OCI-LY1 (cell line): ENCODE measurements at regions not wholly inside any gene's neighbourhood (a gene's known extent, or its start where the extent isn't known, plus 50 kb on each side); places are given as distances from the start of the nearest gene placed in this dataset.

Source experiments
- H2AFZ ChIP-seq: fragments of 200-600 bp; sonication (generic), shearing (Covaris generic); 2 replicates; pipeline ENCODE4 v1.6.0; 2014; ENCODE audit warnings: antibody characterized with exemption, mild to moderate bottlenecking, low read length
- H3F3A ChIP-seq: fragments of 200-600 bp; sonication (generic), shearing (Covaris generic); 2 replicates; pipeline ENCODE4 v1.6.0; 2014; ENCODE audit warnings: mild to moderate bottlenecking, antibody characterized with exemption, low read length, moderate library complexity; ENCODE audit not compliant: insufficient read depth
- H3K27ac ChIP-seq: fragments of 200-600 bp; sonication (generic); 2 replicates; pipeline ENCODE4 v1.5.1; 2014; ENCODE audit warnings: low read length, mixed run types, mild to moderate bottlenecking, low read depth; ENCODE audit not compliant: poor library complexity, severe bottlenecking
- H3K27me3 ChIP-seq: fragments of 200-600 bp; sonication (generic); 2 replicates; pipeline ENCODE4 v1.6.0; 2014; ENCODE audit warnings: antibody characterized with exemption, mild to moderate bottlenecking, low read length, moderate library complexity; ENCODE audit not compliant: insufficient read depth
- H3K36me3 ChIP-seq: fragments of 200-600 bp; sonication (generic); 2 replicates; pipeline ENCODE4 v1.6.1; 2014; ENCODE audit warnings: mild to moderate bottlenecking, antibody characterized with exemption, low read length, moderate library complexity, mixed read lengths; ENCODE audit not compliant: insufficient read depth
- H3K4me1 ChIP-seq: fragments of 200-600 bp; sonication (generic); 2 replicates; pipeline ENCODE4 v1.5.1; 2014; ENCODE audit warnings: mild to moderate bottlenecking, low read length, moderate library complexity; ENCODE audit not compliant: insufficient read depth, severe bottlenecking
- H3K4me2 ChIP-seq: fragments of 200-600 bp; sonication (generic), shearing (Covaris generic); 2 replicates; pipeline ENCODE4 v1.6.1; 2014; ENCODE audit warnings: low read length
- H3K4me3 ChIP-seq: fragments of 200-600 bp; sonication (generic); 2 replicates; pipeline ENCODE4 v1.5.1; 2014; ENCODE audit warnings: low read length, low read depth, mild to moderate bottlenecking, mixed read lengths; ENCODE audit not compliant: poor library complexity, severe bottlenecking
- H3K79me2 ChIP-seq: fragments of 200-600 bp; shearing (Covaris generic); 2 replicates; pipeline ENCODE4 v1.6.1; 2016; ENCODE audit warnings: mixed run types, low read length, mixed read lengths; ENCODE audit not compliant: insufficient read depth
- H3K9ac ChIP-seq: fragments of 200-600 bp; sonication (generic), shearing (Covaris generic); 2 replicates; pipeline ENCODE4 v1.6.1; 2014; ENCODE audit warnings: mild to moderate bottlenecking, low read length, mixed read lengths
- H3K9me2 ChIP-seq: fragments of 200-600 bp; sonication (generic), shearing (Covaris generic); 2 replicates; pipeline ENCODE4 v1.6.1; 2014; ENCODE audit warnings: low read depth, mild to moderate bottlenecking, low read length, mixed read lengths
- H3K9me3 ChIP-seq: fragments of 200-600 bp; shearing (Covaris generic); 2 replicates; pipeline ENCODE4 v1.6.1; 2014; ENCODE audit warnings: low read length, mixed read lengths
- H4K20me1 ChIP-seq: fragments of 200-600 bp; sonication (generic), shearing (Covaris generic); 2 replicates; pipeline ENCODE4 v1.6.0; 2016; ENCODE audit warnings: mild to moderate bottlenecking, low read length; ENCODE audit not compliant: insufficient read depth
- CTCF ChIP-seq: fragments of 200-600 bp; sonication (generic), shearing (Covaris generic); IDR thresholded peaks from 2 replicates; pipeline ENCODE4 v1.5.1; 2017; ENCODE audit warnings: mild to moderate bottlenecking, antibody characterized with exemption, low read length, moderate library complexity, mixed read lengths
- EZH2 ChIP-seq: fragments of 200-600 bp; sonication (generic), shearing (Covaris generic); IDR thresholded peaks from 2 replicates; pipeline ENCODE4 v1.8.0; 2017; ENCODE audit warnings: borderline replicate concordance, mixed run types, mild to moderate bottlenecking, antibody characterized with exemption, low read length, moderate library complexity, mixed read lengths

GRCh38 chr17:15894913-15895658 lies 49.8 kb upstream of the ADORA2B start:
- Histone ChIP-seq H3K4me2 (no peak overlapping the region), H3F3A (no peaks in the 10 kb centered on the region), H3K27me3 (no peaks in the 10 kb centered on the region), H3K4me3 (no peak overlapping the region), H3K27ac (no peak overlapping the region), H3K9ac (no peak overlapping the region), H3K9me3 (no peaks in the 10 kb centered on the region), H3K9me2 (no peaks in the 10 kb centered on the region), H3K4me1 (no peaks in the 10 kb centered on the region), H2AFZ (no peak overlapping the region), H3K79me2 (no peaks in the 10 kb centered on the region), H3K36me3 (no peaks in the 10 kb centered on the region), H4K20me1 (no peaks in the 10 kb centered on the region)
- TF ChIP-seq CTCF: no peak
- no peak for TF ChIP-seq EZH2
